DND-41 (cell line): ENCODE measurements at regions not wholly inside any gene's neighbourhood (a gene's known extent, or its start where the extent isn't known, plus 50 kb on each side); places are given as distances from the start of the nearest gene placed in this dataset.

ENCODE experiments used
- ATAC-seq: fragments of 200-7000 bp; cut with Tn5 transposase; 3 replicates; pipeline ENCODE4 v1.9.1; 2021; ENCODE audit warnings: low read depth; ENCODE audit not compliant: insufficient read depth
- DNase-seq: peaks from one replicate; pipeline ENCODE4 v3.0.0-alpha.2; 2020
- H2AFZ ChIP-seq: 2 replicates; pipeline ENCODE4 v1.6.0; 2012; ENCODE audit warnings: low read depth, low read length
- H3K27ac ChIP-seq: 2 replicates; pipeline ENCODE4 v1.5.1; 2012; ENCODE audit warnings: low read length, inconsistent platforms
- H3K27me3 ChIP-seq: fragments of 200-600 bp; sonication (generic); 2 replicates; pipeline ENCODE4 v1.6.0; 2012; ENCODE audit warnings: low read length, mild to moderate bottlenecking, inconsistent platforms; ENCODE audit not compliant: insufficient read depth, poor library complexity
- H3K36me3 ChIP-seq: 2 replicates; pipeline ENCODE4 v1.5.1; 2012; ENCODE audit warnings: low read length, inconsistent platforms; ENCODE audit not compliant: insufficient read depth
- H3K4me1 ChIP-seq: 2 replicates; pipeline ENCODE4 v1.5.1; 2012; ENCODE audit warnings: mild to moderate bottlenecking, low read length; ENCODE audit not compliant: insufficient read depth
- H3K4me2 ChIP-seq: 2 replicates; pipeline ENCODE4 v1.6.0; 2012; ENCODE audit warnings: mild to moderate bottlenecking, moderate library complexity, low read length, inconsistent platforms; ENCODE audit not compliant: insufficient read depth
- H3K4me3 ChIP-seq, 2 experiments: fragments of 200-600 bp in 1 of 2; shearing (Covaris generic) in 1 of 2; 2 replicates each; pipeline ENCODE4 v1.5.1; 2012 to 2016; ENCODE audit warnings: inconsistent platforms in 2 of 2, low read length in 2 of 2, mild to moderate bottlenecking in 2 of 2, low read depth in 1 of 2, moderate library complexity in 1 of 2
- H3K79me2 ChIP-seq: 2 replicates; pipeline ENCODE4 v1.6.0; 2012; ENCODE audit warnings: low read length, inconsistent platforms; ENCODE audit not compliant: insufficient read depth
- H3K9ac ChIP-seq: 2 replicates; pipeline ENCODE4 v1.6.0; 2012; ENCODE audit warnings: low read depth, mild to moderate bottlenecking, inconsistent platforms, low read length, moderate library complexity
- H3K9me3 ChIP-seq: 2 replicates; pipeline ENCODE4 v1.5.1; 2012; ENCODE audit warnings: low read length, moderate library complexity, mild to moderate bottlenecking, inconsistent platforms; ENCODE audit not compliant: insufficient read depth, severe bottlenecking
- H4K20me1 ChIP-seq: 2 replicates; pipeline ENCODE4 v1.6.0; 2012; ENCODE audit warnings: low read length; ENCODE audit not compliant: insufficient read depth
- CTCF ChIP-seq: IDR thresholded peaks from 2 replicates; pipeline ENCODE4 v1.5.1; 2012; ENCODE audit warnings: borderline replicate concordance, low read length, moderate library complexity, mild to moderate bottlenecking; ENCODE audit not compliant: poor library complexity, severe bottlenecking; ENCODE audit errors: extremely low read depth
- EZH2 ChIP-seq: IDR thresholded peaks from 3 replicates; pipeline ENCODE4 v1.6.1; 2012; ENCODE audit warnings: borderline replicate concordance, low read depth, mild to moderate bottlenecking, moderate library complexity, low read length, inconsistent platforms; ENCODE audit not compliant: severe bottlenecking

GRCh38 chr1:119235120-119235519, 94.7 kb upstream of the WARS2 start:
- Histone ChIP-seq H2AFZ (no peak overlapping the region), H3K9me3 (no peaks in the 10 kb centered on the region), H3K27ac (no peak overlapping the region), H3K4me2 (no peak overlapping the region), H3K9ac (no peak overlapping the region), H3K4me1 (no peaks in the 10 kb centered on the region), H3K36me3 (no peaks in the 10 kb centered on the region), H3K79me2 (no peaks in the 10 kb centered on the region), H3K4me3 (no peak overlapping the region), H3K27me3 (no peaks in the 10 kb centered on the region), H4K20me1 (no peaks in the 10 kb centered on the region)
- no peak for ATAC-seq
- TF ChIP-seq CTCF (no peak), EZH2 (no peak)
- DNase-seq = no peak

- no peak overlapping the region for H3K4me2 ChIP-seq
- ATAC-seq (no peak), DNase-seq (no peak)
- no peaks in the 10 kb centered on the region for H4K20me1 ChIP-seq
- H3K4me1 ChIP-seq = no peaks in the 10 kb centered on the region
- TF ChIP-seq CTCF (no peak), EZH2 (no peak)
- no peaks in the 10 kb centered on the region for H3K27me3 ChIP-seq
- no peak overlapping the region for H3K27ac ChIP-seq
- no peaks in the 10 kb centered on the region for H3K36me3 ChIP-seq
- H3K4me3 ChIP-seq = no peak overlapping the region
- H3K79me2 ChIP-seq = no peaks in the 10 kb centered on the region
- H3K9ac ChIP-seq = no peak overlapping the region
- no peak overlapping the region for H2AFZ ChIP-seq
- no peaks in the 10 kb centered on the region for H3K9me3 ChIP-seq
Observed at GRCh38 chr1:119245881-119246280, 105.4 kb upstream of the WARS2 start.

GRCh38 chr1:119249283-119249682, 108.8 kb upstream of the WARS2 start:
- ATAC-seq (no peak), DNase-seq (no peak)
- TF ChIP-seq CTCF = no peak
- no peak for TF ChIP-seq EZH2
- Histone ChIP-seq H3K9ac (no peak overlapping the region), H3K79me2 (no peaks in the 10 kb centered on the region), H2AFZ (no peak overlapping the region), H3K4me1 (no peaks in the 10 kb centered on the region), H3K27ac (no peak overlapping the region), H3K27me3 (no peaks in the 10 kb centered on the region), H3K4me3 (no peak overlapping the region), H3K9me3 (no peaks in the 10 kb centered on the region), H3K36me3 (no peaks in the 10 kb centered on the region), H3K4me2 (no peak overlapping the region), H4K20me1 (no peaks in the 10 kb centered on the region)

GRCh38 chr1:119250299-119250698, 109.8 kb upstream of the WARS2 start:
- H3K36me3 ChIP-seq = no peaks in the 10 kb centered on the region
- H3K4me1 ChIP-seq = no peaks in the 10 kb centered on the region
- no peak for ATAC-seq
- H3K9ac ChIP-seq = no peak overlapping the region
- no peak for TF ChIP-seq CTCF
- no peak for TF ChIP-seq EZH2
- no peaks in the 10 kb centered on the region for H3K79me2 ChIP-seq
- no peaks in the 10 kb centered on the region for H4K20me1 ChIP-seq
- no peak overlapping the region for H3K4me2 ChIP-seq
- no peak overlapping the region for H2AFZ ChIP-seq
- H3K27ac ChIP-seq = no peak overlapping the region
- H3K27me3 ChIP-seq = no peaks in the 10 kb centered on the region
- no peak for DNase-seq
- no peaks in the 10 kb centered on the region for H3K9me3 ChIP-seq
- no peak overlapping the region for H3K4me3 ChIP-seq
